ENCODE measurements at regions not wholly inside any gene's neighbourhood (a gene's known extent, or its start where the extent isn't known, plus 50 kb on each side); places are given as distances from the start of the nearest gene placed in this dataset.
"Not testable (repeated sequence)": the region's sequence is repeated elsewhere in the genome, so short reads cannot be mapped to it uniquely, and the experiment has no call there.

GRCh38 chr2:225793736-225794550 lies 394.4 kb downstream of the NYAP2 start:
- no peak overlapping the region for H3K27ac ChIP-seq (ENCODE audit: low read depth, low read length)
- WGBS, 3 donors: 54 to 61% (median 57%) methylated on average over 2 of the region's 2 CpGs

- 65 to 72% (median 70%) methylated on average over 5 of the region's 5 CpGs for WGBS, 3 donors
These were observed 389.1 kb downstream of the NYAP2 start for GRCh38 chr2:225788571-225789094.

GRCh38 chr2:225787497-225787896 lies 388.0 kb downstream of the NYAP2 start:
- H3K27ac ChIP-seq (ENCODE audit: low read depth, low read length): no peak overlapping the region
- 75 to 88% (median 85%) methylated on average over 2 of the region's 2 CpGs for WGBS, 3 donors

More at GRCh38 chr2:225788571-225789094, 389.1 kb downstream of the NYAP2 start:
- H3K27ac ChIP-seq (ENCODE audit: low read depth, low read length): no peak overlapping the region

GRCh38 chr2:225781991-225782390 lies 382.5 kb downstream of the NYAP2 start:
- WGBS, 3 donors: 67 to 89% (median 88%) methylated on average over 2 of the region's 2 CpGs
- H3K27ac ChIP-seq (ENCODE audit: low read depth, low read length): no peak overlapping the region

GRCh38 chr2:225781145-225781544 lies 381.6 kb downstream of the NYAP2 start:
- H3K27ac ChIP-seq (ENCODE audit: low read depth, low read length): no peak overlapping the region
- 59 to 89% (median 85%) methylated on average over 2 of the region's 2 CpGs for WGBS, 3 donors

GRCh38 chr2:225779829-225780228 lies 380.3 kb downstream of the NYAP2 start:
- WGBS, 3 donors: 41 to 68% (median 57%) methylated on average over 1 of the region's 1 CpG
- H3K27ac ChIP-seq (ENCODE audit: low read depth, low read length): no peak overlapping the region

- H3K27ac ChIP-seq (ENCODE audit: low read depth, low read length): no peak overlapping the region
- 43 to 58% (median 46%) methylated on average over 2 of the region's 2 CpGs for WGBS, 3 donors
These were observed 373.6 kb downstream of the NYAP2 start for GRCh38 chr2:225773148-225773547.

GRCh38 chr2:225771701-225772100 lies 372.2 kb downstream of the NYAP2 start:
- no peak overlapping the region for H3K27ac ChIP-seq (ENCODE audit: low read depth, low read length)
- 89 to 98% (median 92%) methylated on average over 2 of the region's 2 CpGs for WGBS, 3 donors

- WGBS, 3 donors: 77 to 84% (median 83%) methylated on average over 3 of the region's 3 CpGs
- no peak overlapping the region for H3K27ac ChIP-seq (ENCODE audit: low read depth, low read length)
These were observed 369.2 kb downstream of the NYAP2 start for GRCh38 chr2:225768741-225769140.

- no peak overlapping the region for H3K27ac ChIP-seq (ENCODE audit: low read depth, low read length)
- WGBS, 3 donors: 54 to 57% (median 56%) methylated on average over 5 of the region's 5 CpGs
These were observed 366.9 kb downstream of the NYAP2 start for GRCh38 chr2:225766431-225766830.

GRCh38 chr2:225765820-225766219 lies 366.3 kb downstream of the NYAP2 start:
- WGBS, 3 donors: 71 to 88% (median 79%) methylated on average over 1 of the region's 1 CpG
- no peak overlapping the region for H3K27ac ChIP-seq (ENCODE audit: low read depth, low read length)

GRCh38 chr2:225764346-225764745 lies 364.8 kb downstream of the NYAP2 start:
- no peak overlapping the region for H3K27ac ChIP-seq (ENCODE audit: low read depth, low read length)
- WGBS, 3 donors: 89 to 92% (median 90%) methylated on average over 5 of the region's 5 CpGs

- WGBS, 3 donors: 71 to 85% (median 72%) methylated on average over 2 of the region's 2 CpGs
- H3K27ac ChIP-seq (ENCODE audit: low read depth, low read length): no peak overlapping the region
These were observed 364.2 kb downstream of the NYAP2 start for GRCh38 chr2:225763711-225764110.

- WGBS, 3 donors: 93 to 95% (median 95%) methylated on average over 2 of the region's 2 CpGs
These were observed 361.9 kb downstream of the NYAP2 start for GRCh38 chr2:225761396-225761795.

GRCh38 chr2:225757248-225757647 lies 357.7 kb downstream of the NYAP2 start:
- 83 to 92% (median 88%) methylated on average over 1 of the region's 1 CpG for WGBS, 3 donors
- no peak overlapping the region for H3K27ac ChIP-seq (ENCODE audit: low read depth, low read length)

More at GRCh38 chr2:225761396-225761795, 361.9 kb downstream of the NYAP2 start:
- H3K27ac ChIP-seq (ENCODE audit: low read depth, low read length): no peak overlapping the region

GRCh38 chr2:225756198-225756597 lies 356.7 kb downstream of the NYAP2 start:
- WGBS, 3 donors: 40 to 68% (median 56%) methylated on average over 4 of the region's 4 CpGs
- H3K27ac ChIP-seq (ENCODE audit: low read depth, low read length): no peak overlapping the region

- no peak overlapping the region for H3K27ac ChIP-seq (ENCODE audit: low read depth, low read length)
- WGBS, 3 donors: 55 to 61% (median 60%) methylated on average over 2 of the region's 2 CpGs
These were observed 349.1 kb downstream of the NYAP2 start for GRCh38 chr2:225748609-225749008.

GRCh38 chr2:225743996-225744395 lies 344.5 kb downstream of the NYAP2 start:
- 90 to 96% (median 95%) methylated on average over 35 of the region's 35 CpGs for WGBS, 3 donors

GRCh38 chr2:225742487-225742886 lies 343.0 kb downstream of the NYAP2 start:
- H3K27ac ChIP-seq (ENCODE audit: low read depth, low read length): no peak overlapping the region
- 84 to 92% (median 88%) methylated on average over 2 of the region's 2 CpGs for WGBS, 3 donors

More at GRCh38 chr2:225743996-225744395, 344.5 kb downstream of the NYAP2 start:
- not testable (repeated sequence) for H3K27ac ChIP-seq (ENCODE audit: low read depth, low read length)

- H3K27ac ChIP-seq (ENCODE audit: low read depth, low read length): no peak overlapping the region
- WGBS, 3 donors: 71 to 77% (median 75%) methylated on average over 3 of the region's 3 CpGs
These were observed 340.6 kb downstream of the NYAP2 start for GRCh38 chr2:225740086-225740485.

Measured in adipose tissue (tissue), 3 donors.